ENCODE measurements at regions not wholly inside any gene's neighbourhood (a gene's known extent, or its start where the extent isn't known, plus 50 kb on each side); places are given as distances from the start of the nearest gene placed in this dataset.

DNA sequence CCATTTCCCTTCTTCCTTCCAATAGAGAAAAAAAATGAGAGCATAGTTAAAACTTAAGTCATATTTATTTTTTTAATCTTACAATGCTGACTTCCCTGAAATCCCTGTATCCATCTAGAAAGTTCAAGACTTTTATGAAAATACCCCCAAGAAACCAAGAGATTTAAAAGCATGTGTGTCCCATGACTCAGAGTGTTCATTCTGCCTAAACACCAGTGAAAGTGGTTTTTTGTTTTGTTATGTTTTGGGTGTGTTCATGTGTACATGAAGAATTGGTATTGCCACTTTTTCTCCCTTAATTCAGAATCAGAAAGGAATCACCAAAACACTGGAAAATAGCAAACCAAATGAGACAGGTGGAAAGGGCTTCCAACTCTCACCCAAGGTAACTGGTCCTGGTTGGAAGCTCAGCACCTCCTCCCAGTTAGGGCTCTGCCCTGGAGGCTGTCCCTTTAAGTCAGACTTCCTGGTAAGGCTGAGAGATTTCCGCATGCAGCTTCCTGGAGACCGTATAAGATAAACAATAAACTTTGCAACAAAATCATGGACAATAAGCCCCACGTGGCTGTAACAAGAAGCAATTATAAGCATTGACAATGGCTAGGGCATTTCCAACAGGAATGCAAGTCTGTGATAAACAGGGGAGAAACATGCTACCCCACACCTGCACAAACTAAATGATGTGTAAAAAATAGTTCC lies 121.9 kb upstream of the ARHGEF3 start:
- DNase-seq: no peak

- DNase-seq: no peak
Measured at GRCh38 chr3:56921573-56922453, 120.1 kb upstream of the ARHGEF3 start.

- DNase-seq: no peak
Measured at GRCh38 chr3:56919797-56920195, 118.0 kb upstream of the ARHGEF3 start.

DNA sequence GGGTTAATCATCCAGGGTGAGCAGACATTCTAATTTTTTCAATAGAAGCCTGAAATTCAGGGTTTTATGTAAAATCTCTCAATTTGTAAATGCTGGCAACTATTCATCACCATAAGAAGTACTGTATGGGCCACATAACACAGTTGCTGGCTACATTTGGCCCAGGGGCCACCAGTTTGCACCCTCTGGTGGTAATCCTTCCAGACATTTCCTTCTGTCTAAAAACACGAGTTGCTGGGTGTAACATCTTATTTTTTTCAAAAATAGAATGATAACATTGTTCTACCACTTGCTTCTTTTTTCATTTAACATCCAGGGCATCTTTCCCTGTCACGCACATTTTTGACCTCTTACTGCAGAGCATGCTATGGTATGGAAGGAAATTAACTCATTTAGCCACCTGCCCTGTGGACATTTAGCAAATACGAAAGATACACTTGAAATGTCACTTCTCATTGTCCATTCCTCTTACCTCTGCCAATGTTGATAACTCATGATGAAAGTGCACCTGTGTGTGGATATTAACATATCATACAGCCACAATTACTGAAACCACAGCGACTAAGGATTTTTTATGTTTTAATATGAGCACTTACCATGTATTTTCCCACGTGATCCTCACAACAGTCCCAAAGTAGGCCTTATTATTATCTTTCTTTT lies 117.5 kb upstream of the ARHGEF3 start:
- no peak for DNase-seq

GRCh38 chr3:56918111-56918568 lies 116.4 kb upstream of the ARHGEF3 start:
- DNase-seq: peak in 1 of 4 experiments; percentile 27

- no peak for DNase-seq
Measured at GRCh38 chr3:56917361-56918110, 115.8 kb upstream of the ARHGEF3 start.

GRCh38 chr3:56916716-56917360 lies 115.1 kb upstream of the ARHGEF3 start:
- no peak for DNase-seq

GRCh38 chr3:56915966-56916586 lies 114.3 kb upstream of the ARHGEF3 start:
- peak; percentile 21 to 56 (median 44) for DNase-seq

GRCh38 chr3:56914646-56915045 lies 112.9 kb upstream of the ARHGEF3 start:
- no peak for DNase-seq

DNA sequence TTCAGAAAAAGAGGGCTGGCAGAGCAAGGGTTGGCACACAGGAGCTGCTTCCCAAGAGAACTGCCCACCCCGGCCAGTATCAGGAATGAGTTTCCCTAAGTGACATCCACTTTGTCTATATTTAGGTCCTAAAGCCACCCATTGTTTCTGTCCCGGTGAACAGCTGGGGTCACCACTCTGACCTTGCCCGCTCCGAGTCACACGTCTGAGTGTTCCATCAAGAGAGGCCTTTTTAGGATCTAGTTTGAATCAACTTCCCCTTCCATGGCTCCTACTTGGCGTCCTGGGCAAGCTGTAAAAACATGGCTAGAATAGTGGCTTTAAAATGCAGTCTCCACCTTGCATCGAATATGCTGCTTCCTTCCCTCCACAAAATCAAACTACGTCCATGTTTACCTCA lies 109.6 kb upstream of the ARHGEF3 start:
- no peak for DNase-seq

- no peak for DNase-seq
Measured at GRCh38 chr3:56909349-56909748, 107.6 kb upstream of the ARHGEF3 start.

GRCh38 chr3:56908004-56908403 lies 106.3 kb upstream of the ARHGEF3 start:
- no peak for DNase-seq

- no peak for DNase-seq
Measured at GRCh38 chr3:56904552-56905215, 102.9 kb upstream of the ARHGEF3 start.

DNA sequence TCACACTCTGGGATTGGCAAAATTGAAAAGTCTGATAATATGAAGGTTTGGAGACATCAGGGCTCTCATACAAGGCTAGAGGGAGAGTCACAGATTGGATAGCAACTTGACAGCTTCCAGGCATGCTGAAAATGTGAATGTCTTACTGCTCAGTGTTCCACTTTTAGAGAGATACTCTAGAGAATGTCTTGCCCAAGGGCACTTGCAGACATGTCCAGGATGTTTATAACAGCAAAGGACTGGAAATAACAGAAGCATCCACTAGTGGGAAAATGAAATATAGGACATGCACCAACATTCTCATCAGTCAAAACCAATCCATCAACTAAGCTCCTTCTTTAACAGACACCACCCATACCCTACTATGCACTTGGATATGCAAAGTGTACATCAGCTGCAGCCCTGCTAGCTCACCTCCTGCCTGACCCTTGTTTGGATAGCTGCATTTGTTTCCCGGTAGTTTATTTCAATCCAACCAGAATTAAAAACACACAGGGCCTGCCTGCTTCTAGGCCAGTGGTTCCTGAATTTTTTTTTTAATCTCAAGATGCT lies 101.6 kb upstream of the ARHGEF3 start:
- DNase-seq: no peak

GRCh38 chr3:56902468-56903160 lies 100.9 kb upstream of the ARHGEF3 start:
- DNase-seq: no peak

DNA sequence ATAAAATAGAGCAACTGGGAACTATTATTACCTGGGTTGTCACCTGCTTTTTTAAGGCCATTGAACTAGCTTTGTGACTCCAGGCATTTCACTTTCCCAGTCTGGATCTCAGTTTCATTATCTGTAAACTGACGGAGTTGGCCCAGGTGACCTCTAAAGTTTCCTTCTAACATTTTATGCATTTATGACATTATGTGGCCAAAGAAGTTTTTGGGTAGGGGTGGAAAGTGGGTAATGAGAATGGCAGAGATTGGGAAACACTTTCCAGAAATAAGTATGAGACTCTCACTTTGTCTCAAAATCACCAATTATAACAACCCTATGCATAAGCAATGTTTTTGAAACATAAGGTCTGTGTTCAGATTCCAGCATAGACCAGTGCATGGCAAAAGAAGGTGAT lies 99.1 kb upstream of the ARHGEF3 start:
- DNase-seq: no peak

GRCh38 chr3:56899851-56900250 lies 98.1 kb upstream of the ARHGEF3 start:
- DNase-seq: no peak

DNA sequence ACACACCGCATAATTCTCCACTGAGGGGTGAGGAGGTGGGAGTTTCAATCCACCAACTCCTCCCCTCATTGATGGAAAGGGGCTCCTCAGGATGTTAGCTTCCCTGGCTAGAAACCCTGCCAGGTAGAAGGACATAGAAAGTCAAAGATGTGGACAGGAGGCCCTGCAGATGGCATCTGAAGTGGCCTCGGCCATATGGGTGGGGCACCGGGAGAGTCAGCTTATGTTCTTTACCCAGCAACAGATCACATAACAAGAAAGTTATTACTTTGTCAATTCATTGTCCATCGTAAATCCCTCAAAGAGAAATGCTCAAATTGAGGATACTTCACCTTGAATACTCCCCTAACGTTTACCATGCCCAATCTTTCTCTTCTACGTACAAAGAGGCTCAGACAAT lies 97.3 kb upstream of the ARHGEF3 start:
- DNase-seq: no peak

DNA sequence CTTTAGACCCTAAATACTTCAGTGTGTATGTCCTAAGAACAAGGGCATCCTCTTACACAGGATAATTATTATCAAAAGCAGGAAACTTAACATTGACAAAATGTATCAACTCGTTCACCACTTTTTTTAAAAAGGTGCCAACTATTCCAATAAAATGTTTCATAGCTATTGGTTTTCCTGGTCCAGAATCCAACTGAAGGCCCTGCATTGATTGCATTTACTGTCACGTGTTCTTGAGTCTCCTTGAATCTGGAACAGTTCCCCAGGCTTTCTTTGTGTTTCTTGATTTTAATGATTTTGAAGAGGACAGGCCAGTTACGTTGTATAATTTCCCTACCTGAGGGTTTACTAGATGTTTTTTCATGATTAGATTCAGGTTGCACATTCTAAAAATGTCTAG lies 94.6 kb upstream of the ARHGEF3 start:
- DNase-seq: no peak

GRCh38 chr3:56894881-56895431 lies 93.2 kb upstream of the ARHGEF3 start:
- no peak for DNase-seq
